ENCODE measurements at regions not wholly inside any gene's neighbourhood (a gene's known extent, or its start where the extent isn't known, plus 50 kb on each side); places are given as distances from the start of the nearest gene placed in this dataset.

- no peaks in the 10 kb centered on the region for H3K9me3 ChIP-seq (ENCODE audit: control insufficient read depth, insufficient read depth, low read depth, low read length)
- H3K9ac ChIP-seq (ENCODE audit: low read length) = no peak overlapping the region
- H3K4me3 ChIP-seq (ENCODE audit: low read depth, low read length) = no peak overlapping the region
Observed at GRCh38 chr1:219666242-219666641, 53.3 kb upstream of the ZC3H11B start.

GRCh38 chr1:219665089-219665488 is 52.2 kb upstream of the ZC3H11B start:
- no peaks in the 10 kb centered on the region for H3K9me3 ChIP-seq (ENCODE audit: control insufficient read depth, insufficient read depth, low read depth, low read length)
- H3K36me3 ChIP-seq (ENCODE audit: control insufficient read depth, insufficient read depth, low read length) = no peaks in the 10 kb centered on the region
- no peak overlapping the region for H3K9ac ChIP-seq (ENCODE audit: low read length)
- no peaks in the 10 kb centered on the region for H3K27me3 ChIP-seq (ENCODE audit: control insufficient read depth, insufficient read depth, low read length)
- peaks cover 8% of the 10 kb centered on the region for H3K4me1 ChIP-seq (ENCODE audit: control insufficient read depth, insufficient read depth, low read length)
- H3K4me3 ChIP-seq (ENCODE audit: low read depth, low read length) = no peak overlapping the region
- H3K27ac ChIP-seq (ENCODE audit: low read depth, low read length) = no peak overlapping the region

More at GRCh38 chr1:219666242-219666641, 53.3 kb upstream of the ZC3H11B start:
- Histone ChIP-seq H3K36me3 (ENCODE audit: control insufficient read depth, insufficient read depth, low read length) (no peaks in the 10 kb centered on the region), H3K27ac (ENCODE audit: low read depth, low read length) (no peak overlapping the region), H3K4me1 (ENCODE audit: control insufficient read depth, insufficient read depth, low read length) (no peaks in the 10 kb centered on the region), H3K27me3 (ENCODE audit: control insufficient read depth, insufficient read depth, low read length) (no peaks in the 10 kb centered on the region)

- no peak overlapping the region for H3K9ac ChIP-seq (ENCODE audit: low read length)
- no peak overlapping the region for H3K4me3 ChIP-seq (ENCODE audit: low read depth, low read length)
- no peaks in the 10 kb centered on the region for H3K9me3 ChIP-seq (ENCODE audit: control insufficient read depth, insufficient read depth, low read depth, low read length)
- no peaks in the 10 kb centered on the region for H3K27me3 ChIP-seq (ENCODE audit: control insufficient read depth, insufficient read depth, low read length)
- H3K36me3 ChIP-seq (ENCODE audit: control insufficient read depth, insufficient read depth, low read length) = no peaks in the 10 kb centered on the region
- peaks cover 13% of the 10 kb centered on the region for H3K4me1 ChIP-seq (ENCODE audit: control insufficient read depth, insufficient read depth, low read length)
- no peak overlapping the region for H3K27ac ChIP-seq (ENCODE audit: low read depth, low read length)
Observed at GRCh38 chr1:219664310-219665029, 51.6 kb upstream of the ZC3H11B start.
